Ascending aorta (tissue), 2 donors: ENCODE measurements at regions not wholly inside any gene's neighbourhood (a gene's known extent, or its start where the extent isn't known, plus 50 kb on each side); places are given as distances from the start of the nearest gene placed in this dataset.

Experiments used
- DNase-seq, 2 donors: peaks; one replicate each; pipeline ENCODE4 v3.0.0-alpha.2; 2019; ENCODE audit warnings: low spot score in 2 of 2
- H3K27ac ChIP-seq, 2 donors: fragments of 200-600 bp; sonication (generic); one replicate each; pipeline ENCODE4 v1.5.1; 2016 to 2017; ENCODE audit warnings: mild to moderate bottlenecking in 1 of 2
- H3K27me3 ChIP-seq: fragments of 200-600 bp; sonication (generic); one replicate; pipeline ENCODE4 v1.5.1; 2017
- H3K36me3 ChIP-seq, 2 donors: fragments of 200-600 bp; sonication (generic); one replicate each; pipeline ENCODE4 v1.5.1; 2016
- H3K4me1 ChIP-seq, 2 donors: fragments of 200-600 bp; sonication (generic); one replicate each; pipeline ENCODE4 v1.5.1; 2016 to 2017; ENCODE audit warnings: mild to moderate bottlenecking in 1 of 2
- H3K4me3 ChIP-seq, 2 donors: fragments of 200-600 bp; sonication (generic); one replicate each; pipeline ENCODE4 v1.5.1; 2016 to 2017; ENCODE audit warnings: mild to moderate bottlenecking in 1 of 2
- H3K9me3 ChIP-seq, 2 donors: fragments of 200-600 bp; sonication (generic); one replicate each; pipeline ENCODE4 v1.5.1; 2016
- CTCF ChIP-seq, 3 experiments: fragments of 200-600 bp in 2 of 3; fragments of 450-650 bp in 1 of 3; sonication (generic) in 2 of 3; IDR thresholded peaks; one replicate each; pipeline ENCODE4 v1.5.1; 2016 to 2019; ENCODE audit warnings: antibody characterized with exemption in 3 of 3, mild to moderate bottlenecking in 1 of 3, moderate library complexity in 1 of 3
- intact Hi-C: fragments of 100-400 bp; cut with DNase I; formaldehyde crosslinking; loops from one replicate; pipeline ENCODE4 v1.15.1; 2023

- H3K4me1 ChIP-seq: no peaks in the 10 kb centered on the region
- H3K27ac ChIP-seq: no peak overlapping the region
- no peak overlapping the region for H3K4me3 ChIP-seq
- H3K9me3 ChIP-seq: no peaks in the 10 kb centered on the region
- no peak for TF ChIP-seq CTCF (IDR thresholded peaks at IDR 0.05)
- no peak for DNase-seq
- intact Hi-C loops: no loop called here
- H3K27me3 ChIP-seq: no peaks in the 10 kb centered on the region
- no peaks in the 10 kb centered on the region for H3K36me3 ChIP-seq
Observed at GRCh38 chr5:82684165-82684564, 393.0 kb downstream of the TMEM167A start.

GRCh38 chr5:82679660-82680059 is 397.5 kb downstream of the TMEM167A start:
- Histone ChIP-seq H3K4me1 (no peaks in the 10 kb centered on the region), H3K27me3 (no peaks in the 10 kb centered on the region), H3K27ac (no peak overlapping the region), H3K4me3 (no peak overlapping the region), H3K9me3 (no peaks in the 10 kb centered on the region), H3K36me3 (no peaks in the 10 kb centered on the region)
- no peak for TF ChIP-seq CTCF (IDR thresholded peaks at IDR 0.05)
- DNase-seq: no peak
- intact Hi-C loops: no loop called here

- intact Hi-C loops: no loop called here
- TF ChIP-seq CTCF (IDR thresholded peaks at IDR 0.05): no peak
- Histone ChIP-seq H3K4me3 (no peak overlapping the region), H3K9me3 (no peaks in the 10 kb centered on the region), H3K27me3 (no peaks in the 10 kb centered on the region), H3K36me3 (no peaks in the 10 kb centered on the region), H3K4me1 (no peaks in the 10 kb centered on the region), H3K27ac (no peak overlapping the region)
- DNase-seq: no peak
Observed at GRCh38 chr5:82676661-82677060, 398.5 kb upstream of the RPS23 start.

- Histone ChIP-seq H3K9me3 (no peaks in the 10 kb centered on the region), H3K27ac (no peak overlapping the region), H3K4me3 (no peak overlapping the region), H3K4me1 (no peaks in the 10 kb centered on the region), H3K27me3 (no peaks in the 10 kb centered on the region), H3K36me3 (no peaks in the 10 kb centered on the region)
- TF ChIP-seq CTCF (IDR thresholded peaks at IDR 0.05): no peak
- no peak for DNase-seq
- intact Hi-C loops: no loop called here
Observed at GRCh38 chr5:82674671-82675070, 396.5 kb upstream of the RPS23 start.

- intact Hi-C loops: no loop called here
- TF ChIP-seq CTCF (IDR thresholded peaks at IDR 0.05): no peak
- H3K27me3 ChIP-seq: no peaks in the 10 kb centered on the region
- no peaks in the 10 kb centered on the region for H3K9me3 ChIP-seq
- H3K4me3 ChIP-seq: no peak overlapping the region
- no peak for DNase-seq
- no peaks in the 10 kb centered on the region for H3K4me1 ChIP-seq
- H3K27ac ChIP-seq: no peak overlapping the region
- no peaks in the 10 kb centered on the region for H3K36me3 ChIP-seq
Observed at GRCh38 chr5:82673057-82673809, 395.1 kb upstream of the RPS23 start.

- H3K27me3 ChIP-seq: no peaks in the 10 kb centered on the region
- no peaks in the 10 kb centered on the region for H3K36me3 ChIP-seq
- H3K9me3 ChIP-seq: no peaks in the 10 kb centered on the region
- intact Hi-C loops: no loop called here
- no peak overlapping the region for H3K27ac ChIP-seq
- H3K4me3 ChIP-seq: no peak overlapping the region
- no peak for DNase-seq
- H3K4me1 ChIP-seq: no peaks in the 10 kb centered on the region
- no peak for TF ChIP-seq CTCF (IDR thresholded peaks at IDR 0.05)
Observed at GRCh38 chr5:82670692-82671091, 392.5 kb upstream of the RPS23 start.
